ENCODE measurements at regions not wholly inside any gene's neighbourhood (a gene's known extent, or its start where the extent isn't known, plus 50 kb on each side); places are given as distances from the start of the nearest gene placed in this dataset.

GRCh38 chr6:62371453-62372210 lies 85.6 kb upstream of the KHDRBS2 start:
- Histone ChIP-seq H3K9me3 (ENCODE audit: low read depth, low read length) (no peaks in the 10 kb centered on the region), H3K9ac (ENCODE audit: insufficient read length) (no peak overlapping the region), H3K4me3 (no peak overlapping the region), H3K27ac (no peak overlapping the region), H3K36me3 (ENCODE audit: insufficient read depth, low read length) (no peaks in the 10 kb centered on the region)
- TF ChIP-seq EZH2 (IDR thresholded peaks at IDR 0.05): no peak
- no peak for TF ChIP-seq POLR2AphosphoS5 (IDR thresholded peaks at IDR 0.05; ENCODE audit: borderline replicate concordance, low read depth, low read length)
- no peak for TF ChIP-seq FOXP2 (optimal IDR thresholded peaks at IDR 0.05; ENCODE audit: control extremely low read depth, extremely low read length, insufficient read depth)
- DNase-seq (ENCODE audit: low read depth, low spot score): no peak

DNA sequence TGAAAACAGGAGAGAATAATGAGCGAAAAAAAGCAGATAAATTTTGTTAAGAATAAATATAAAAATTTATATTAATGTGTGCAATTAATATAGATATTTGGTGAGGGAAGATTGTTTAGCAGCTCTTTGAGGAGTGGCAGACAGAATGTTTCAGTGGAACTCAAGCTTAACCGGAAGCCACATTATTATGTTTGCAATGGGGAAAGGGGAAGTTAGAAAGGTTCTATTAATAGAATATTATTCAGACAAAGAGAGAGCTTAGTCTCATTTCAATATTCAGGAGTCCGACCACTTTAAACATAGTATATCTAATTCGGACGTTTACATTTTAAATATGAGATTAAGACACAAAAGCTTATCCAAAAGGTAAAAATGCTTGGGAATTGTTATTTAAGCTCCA lies 81.6 kb upstream of the KHDRBS2 start:
- H3K36me3 ChIP-seq (ENCODE audit: insufficient read depth, low read length): no peaks in the 10 kb centered on the region
- no peaks in the 10 kb centered on the region for H3K9me3 ChIP-seq (ENCODE audit: low read depth, low read length)
- H3K4me3 ChIP-seq: no peak overlapping the region
- no peak for DNase-seq (ENCODE audit: low read depth, low spot score)
- H3K9ac ChIP-seq (ENCODE audit: insufficient read length): no peak overlapping the region
- H3K27ac ChIP-seq: no peak overlapping the region
- TF ChIP-seq POLR2AphosphoS5 (IDR thresholded peaks at IDR 0.05; ENCODE audit: borderline replicate concordance, low read depth, low read length) (no peak), EZH2 (IDR thresholded peaks at IDR 0.05) (no peak), FOXP2 (optimal IDR thresholded peaks at IDR 0.05; ENCODE audit: control extremely low read depth, extremely low read length, insufficient read depth) (no peak)

GRCh38 chr6:62362097-62362496 lies 76.1 kb upstream of the KHDRBS2 start:
- Histone ChIP-seq H3K9ac (ENCODE audit: insufficient read length) (no peak overlapping the region), H3K36me3 (ENCODE audit: insufficient read depth, low read length) (no peaks in the 10 kb centered on the region), H3K9me3 (ENCODE audit: low read depth, low read length) (no peaks in the 10 kb centered on the region), H3K27ac (no peak overlapping the region), H3K4me3 (no peak overlapping the region)
- no peak for TF ChIP-seq POLR2AphosphoS5 (IDR thresholded peaks at IDR 0.05; ENCODE audit: borderline replicate concordance, low read depth, low read length)
- TF ChIP-seq FOXP2 (optimal IDR thresholded peaks at IDR 0.05; ENCODE audit: control extremely low read depth, extremely low read length, insufficient read depth): no peak
- TF ChIP-seq EZH2 (IDR thresholded peaks at IDR 0.05): no peak
- no peak for DNase-seq (ENCODE audit: low read depth, low spot score)

- no peak for DNase-seq (ENCODE audit: low read depth, low spot score)
- TF ChIP-seq FOXP2 (optimal IDR thresholded peaks at IDR 0.05; ENCODE audit: control extremely low read depth, extremely low read length, insufficient read depth): no peak
- TF ChIP-seq POLR2AphosphoS5 (IDR thresholded peaks at IDR 0.05; ENCODE audit: borderline replicate concordance, low read depth, low read length): no peak
- no peak for TF ChIP-seq EZH2 (IDR thresholded peaks at IDR 0.05)
- Histone ChIP-seq H3K36me3 (ENCODE audit: insufficient read depth, low read length) (no peaks in the 10 kb centered on the region), H3K27ac (no peak overlapping the region), H3K9ac (ENCODE audit: insufficient read length) (no peak overlapping the region), H3K9me3 (ENCODE audit: low read depth, low read length) (no peaks in the 10 kb centered on the region), H3K4me3 (no peak overlapping the region)
Measured at GRCh38 chr6:62357835-62358234, 71.8 kb upstream of the KHDRBS2 start.

DNA sequence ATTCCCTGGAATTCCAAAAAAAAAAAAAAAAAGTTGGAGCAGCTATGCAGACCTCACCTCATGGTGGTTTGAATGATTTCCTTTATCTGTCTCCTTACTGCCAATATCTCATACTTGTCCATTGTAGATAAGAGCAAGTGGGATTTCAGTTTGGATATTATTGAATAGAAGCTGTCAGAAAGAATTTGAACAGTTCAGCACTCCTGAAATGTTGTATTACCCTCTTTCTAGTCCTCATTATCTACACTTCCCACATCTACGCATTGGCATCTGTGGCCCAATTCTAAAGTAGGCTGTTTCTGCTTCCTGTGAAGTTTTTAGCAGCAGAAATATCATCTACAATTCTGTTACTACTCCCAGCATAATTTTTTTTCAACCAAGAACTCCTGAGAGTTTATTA lies 68.2 kb upstream of the KHDRBS2 start:
- H3K36me3 ChIP-seq (ENCODE audit: insufficient read depth, low read length): no peaks in the 10 kb centered on the region
- no peak overlapping the region for H3K9ac ChIP-seq (ENCODE audit: insufficient read length)
- no peak overlapping the region for H3K4me3 ChIP-seq
- DNase-seq (ENCODE audit: low read depth, low spot score): no peak
- no peak overlapping the region for H3K27ac ChIP-seq
- TF ChIP-seq EZH2 (IDR thresholded peaks at IDR 0.05) (no peak), FOXP2 (optimal IDR thresholded peaks at IDR 0.05; ENCODE audit: control extremely low read depth, extremely low read length, insufficient read depth) (no peak), POLR2AphosphoS5 (IDR thresholded peaks at IDR 0.05; ENCODE audit: borderline replicate concordance, low read depth, low read length) (no peak)
- no peaks in the 10 kb centered on the region for H3K9me3 ChIP-seq (ENCODE audit: low read depth, low read length)

DNA sequence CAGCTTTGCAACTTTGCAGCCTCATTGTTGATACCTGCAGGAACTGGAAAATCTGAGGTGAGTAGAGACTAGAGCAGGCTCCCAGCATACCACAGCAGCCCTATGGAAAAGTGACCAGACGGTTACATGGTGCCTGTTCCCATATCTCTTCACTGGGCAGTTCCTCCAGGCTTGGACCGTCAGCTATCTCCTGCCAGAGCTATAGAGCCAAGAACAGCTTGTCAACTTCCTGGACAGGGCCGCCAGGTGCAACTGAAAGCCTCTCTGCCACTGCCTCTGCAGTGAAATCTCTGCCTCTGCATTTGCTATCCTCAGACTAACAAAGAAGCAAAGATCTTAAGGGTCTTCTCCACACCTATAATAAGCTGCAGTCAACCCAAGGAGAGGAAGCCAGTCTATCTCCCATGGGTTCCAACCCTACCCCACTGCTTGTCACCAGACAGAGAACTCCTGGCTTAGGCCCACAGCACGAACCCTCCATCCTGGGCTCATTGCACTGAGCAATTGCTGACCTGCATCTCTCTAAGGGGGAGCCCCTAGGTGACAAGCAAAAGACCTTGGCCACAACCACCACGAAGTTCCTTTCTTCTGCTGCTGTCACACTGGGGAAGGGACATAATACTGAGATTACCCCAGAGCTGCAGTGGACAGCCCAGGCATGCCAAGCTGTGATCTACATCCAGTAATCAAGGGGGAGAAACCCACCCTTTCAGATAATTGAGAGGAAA lies 60.1 kb upstream of the KHDRBS2 start:
- Histone ChIP-seq H3K27ac (no peak overlapping the region), H3K9me3 (ENCODE audit: low read depth, low read length) (no peaks in the 10 kb centered on the region), H3K36me3 (ENCODE audit: insufficient read depth, low read length) (no peaks in the 10 kb centered on the region), H3K9ac (ENCODE audit: insufficient read length) (no peak overlapping the region), H3K4me3 (no peak overlapping the region)
- DNase-seq (ENCODE audit: low read depth, low spot score): no peak
- TF ChIP-seq FOXP2 (optimal IDR thresholded peaks at IDR 0.05; ENCODE audit: control extremely low read depth, extremely low read length, insufficient read depth) (no peak), EZH2 (IDR thresholded peaks at IDR 0.05) (no peak), POLR2AphosphoS5 (IDR thresholded peaks at IDR 0.05; ENCODE audit: borderline replicate concordance, low read depth, low read length) (no peak)

GRCh38 chr6:62345446-62345845 lies 59.4 kb upstream of the KHDRBS2 start:
- Histone ChIP-seq H3K9ac (ENCODE audit: insufficient read length) (no peak overlapping the region), H3K4me3 (no peak overlapping the region), H3K27ac (no peak overlapping the region), H3K9me3 (ENCODE audit: low read depth, low read length) (no peaks in the 10 kb centered on the region), H3K36me3 (ENCODE audit: insufficient read depth, low read length) (no peaks in the 10 kb centered on the region)
- TF ChIP-seq FOXP2 (optimal IDR thresholded peaks at IDR 0.05; ENCODE audit: control extremely low read depth, extremely low read length, insufficient read depth) (no peak), EZH2 (IDR thresholded peaks at IDR 0.05) (no peak), POLR2AphosphoS5 (IDR thresholded peaks at IDR 0.05; ENCODE audit: borderline replicate concordance, low read depth, low read length) (no peak)
- DNase-seq (ENCODE audit: low read depth, low spot score): no peak

DNA sequence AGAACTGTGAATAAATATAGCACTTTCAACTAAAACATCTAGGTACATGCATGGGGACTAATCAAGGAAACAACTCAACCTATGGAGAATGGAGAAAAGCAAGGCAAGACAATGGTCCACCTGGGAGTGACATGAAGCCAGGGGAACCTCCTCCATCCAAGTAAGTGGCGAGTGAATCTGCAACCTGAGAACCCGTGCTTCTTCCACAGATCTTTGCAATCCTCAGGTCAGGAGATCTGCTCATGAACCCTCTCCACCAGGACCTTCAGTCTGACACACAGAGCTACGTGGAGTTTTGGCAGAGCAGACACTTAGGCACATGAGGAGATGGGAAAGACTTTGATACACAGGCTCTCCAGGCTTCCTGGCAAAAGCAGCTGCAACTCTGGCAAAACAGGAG lies 58.8 kb upstream of the KHDRBS2 start:
- Histone ChIP-seq H3K36me3 (ENCODE audit: insufficient read depth, low read length) (no peaks in the 10 kb centered on the region), H3K9ac (ENCODE audit: insufficient read length) (no peak overlapping the region), H3K4me3 (no peak overlapping the region), H3K27ac (no peak overlapping the region), H3K9me3 (ENCODE audit: low read depth, low read length) (no peaks in the 10 kb centered on the region)
- TF ChIP-seq EZH2 (IDR thresholded peaks at IDR 0.05) (no peak), POLR2AphosphoS5 (IDR thresholded peaks at IDR 0.05; ENCODE audit: borderline replicate concordance, low read depth, low read length) (no peak)
- no peak for DNase-seq (ENCODE audit: low read depth, low spot score)
